ENCODE measurements at regions not wholly inside any gene's neighbourhood (a gene's known extent, or its start where the extent isn't known, plus 50 kb on each side); places are given as distances from the start of the nearest gene placed in this dataset.

DNA sequence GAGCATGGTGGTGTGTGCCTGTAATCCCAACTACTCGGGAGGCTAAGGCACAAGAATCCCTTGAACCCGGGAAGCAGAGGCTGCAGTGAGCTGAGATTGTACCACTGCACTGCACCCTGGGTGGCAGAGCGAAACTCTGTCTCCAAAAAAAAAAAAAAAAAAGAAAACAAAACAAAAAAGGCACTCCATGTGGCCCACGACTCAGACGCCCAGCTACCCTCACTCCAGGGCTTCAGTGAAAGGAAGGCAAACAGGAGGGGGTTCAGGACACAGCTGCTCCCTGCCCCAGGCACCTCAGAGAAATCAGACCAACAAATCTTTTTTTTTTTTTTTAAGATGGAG lies 91.7 kb downstream of the LITAF start:
- Mint-ChIP-seq H3K9me3 (ENCODE audit: unreplicated experiment) (peaks cover 4% of the 10 kb centered on the region), H3K4me3 (ENCODE audit: unreplicated experiment) (no peak overlapping the region), H3K27ac (ENCODE audit: unreplicated experiment) (no peak overlapping the region)

More for the DNA sequence above, 91.7 kb downstream of the LITAF start:
- Mint-ChIP-seq H3K36me3 (ENCODE audit: unreplicated experiment) (peaks cover 10% of the 10 kb centered on the region), H3K4me1 (ENCODE audit: low read depth, unreplicated experiment) (peaks cover 1% of the 10 kb centered on the region), H3K27me3 (ENCODE audit: unreplicated experiment) (peaks cover 4% of the 10 kb centered on the region)
- TF ChIP-seq, protein P1, sequence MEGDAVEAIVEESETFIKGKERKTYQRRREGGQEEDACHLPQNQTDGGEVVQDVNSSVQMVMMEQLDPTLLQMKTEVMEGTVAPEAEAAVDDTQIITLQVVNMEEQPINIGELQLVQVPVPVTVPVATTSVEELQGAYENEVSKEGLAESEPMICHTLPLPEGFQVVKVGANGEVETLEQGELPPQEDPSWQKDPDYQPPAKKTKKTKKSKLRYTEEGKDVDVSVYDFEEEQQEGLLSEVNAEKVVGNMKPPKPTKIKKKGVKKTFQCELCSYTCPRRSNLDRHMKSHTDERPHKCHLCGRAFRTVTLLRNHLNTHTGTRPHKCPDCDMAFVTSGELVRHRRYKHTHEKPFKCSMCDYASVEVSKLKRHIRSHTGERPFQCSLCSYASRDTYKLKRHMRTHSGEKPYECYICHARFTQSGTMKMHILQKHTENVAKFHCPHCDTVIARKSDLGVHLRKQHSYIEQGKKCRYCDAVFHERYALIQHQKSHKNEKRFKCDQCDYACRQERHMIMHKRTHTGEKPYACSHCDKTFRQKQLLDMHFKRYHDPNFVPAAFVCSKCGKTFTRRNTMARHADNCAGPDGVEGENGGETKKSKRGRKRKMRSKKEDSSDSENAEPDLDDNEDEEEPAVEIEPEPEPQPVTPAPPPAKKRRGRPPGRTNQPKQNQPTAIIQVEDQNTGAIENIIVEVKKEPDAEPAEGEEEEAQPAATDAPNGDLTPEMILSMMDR (IDR thresholded peaks at IDR 0.05; ENCODE audit: partially characterized antibody, unreplicated experiment): no peak
- no peak for DNase-seq
